SK-N-SH (cell line): ENCODE measurements at regions not wholly inside any gene's neighbourhood (a gene's known extent, or its start where the extent isn't known, plus 50 kb on each side); places are given as distances from the start of the nearest gene placed in this dataset.

ENCODE experiments used
- EP300 ChIP-seq, 2 experiments: IDR thresholded peaks; 2 replicates each; pipeline versions ENCODE4 v1.4.0 to v1.6.1; 2012; ENCODE audit warnings: borderline replicate concordance in 1 of 2, low read depth in 1 of 2, low read length in 1 of 2
- EZH2phosphoT487 ChIP-seq: fragments of 200-600 bp; sonication (generic); IDR thresholded peaks from 2 replicates; pipeline ENCODE4 v1.6.1; 2017; ENCODE audit warnings: low read depth, mixed run types, mild to moderate bottlenecking, antibody characterized with exemption, moderate library complexity, borderline replicate concordance
- FOXJ3 ChIP-seq: sonication (generic); formaldehyde crosslinking; IDR thresholded peaks from 2 replicates; pipeline ENCODE4 v1.5.1; 2020; ENCODE audit warnings: mild to moderate bottlenecking, missing genetic modification reagents
- GABPA ChIP-seq: IDR thresholded peaks from 2 replicates; pipeline ENCODE4 v1.4.0; 2012; ENCODE audit warnings: low read depth, mild to moderate bottlenecking
- JUND ChIP-seq: IDR thresholded peaks from 2 replicates; pipeline ENCODE4 v1.4.0; 2012
- POLR2AphosphoS5 ChIP-seq: IDR thresholded peaks from 2 replicates; pipeline ENCODE4 v1.6.1; 2012; ENCODE audit warnings: low read depth, low read length
- SIN3A ChIP-seq: IDR thresholded peaks from 2 replicates; pipeline ENCODE4 v1.6.1; 2012; ENCODE audit warnings: low read depth, mild to moderate bottlenecking, low read length, moderate library complexity, borderline replicate concordance
- YY1 ChIP-seq: IDR thresholded peaks from 2 replicates; pipeline ENCODE4 v1.4.0; 2012; ENCODE audit warnings: low read depth, mild to moderate bottlenecking
- TF ChIP-seq, protein P1 (sequence below): IDR thresholded peaks from 2 replicates; pipeline ENCODE4 v1.6.1; 2012; ENCODE audit warnings: mild to moderate bottlenecking, low read depth, low read length, moderate library complexity
- TF ChIP-seq, protein P2 (sequence below): fragments of 200-600 bp; sonication (generic); IDR thresholded peaks from 2 replicates; pipeline ENCODE4 v1.6.1; 2017; ENCODE audit warnings: antibody characterized with exemption, mild to moderate bottlenecking, moderate library complexity
- TF ChIP-seq, protein P3 (sequence below): IDR thresholded peaks from 2 replicates; pipeline ENCODE4 v1.4.0; 2012; ENCODE audit warnings: low read depth, borderline replicate concordance
- TF ChIP-seq, protein P4 (sequence below): IDR thresholded peaks from 2 replicates; pipeline ENCODE4 v1.4.0; 2012; ENCODE audit warnings: low read depth, borderline replicate concordance
- TF ChIP-seq, protein P5 (sequence below): IDR thresholded peaks from 2 replicates; pipeline ENCODE4; 2012

DNA sequence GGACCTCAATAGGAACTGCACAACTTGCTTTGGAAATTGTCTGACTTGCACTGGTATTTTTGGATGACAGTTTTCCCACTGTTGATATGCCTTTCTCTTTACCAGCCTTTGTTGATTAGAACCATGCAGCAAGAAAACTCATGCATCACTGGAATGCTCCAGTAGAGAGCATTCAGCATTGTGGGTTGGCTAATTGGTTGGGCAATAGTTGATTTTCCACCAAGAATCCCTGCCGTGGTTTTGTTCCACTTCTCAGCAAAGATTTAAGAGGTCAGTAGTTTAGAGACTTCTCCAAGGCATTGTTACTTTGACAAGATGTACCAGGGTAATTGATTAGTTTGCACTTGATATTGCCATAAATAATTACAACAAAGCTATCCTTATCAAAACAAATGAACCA is 260.0 kb downstream of the DHX35 start:
- TF ChIP-seq POLR2AphosphoS5 (no peak), EZH2phosphoT487 (no peak), SIN3A (no peak), EP300 (IDR thresholded peaks at IDR 0.05; ENCODE audit: borderline replicate concordance in 1 of 2, low read depth in 1 of 2, low read length in 1 of 2) (no peak), YY1 (no peak), JUND (no peak), GABPA (no peak), FOXJ3 (CRISPR knock-in tag) (no peak)
- TF ChIP-seq, protein P1, sequence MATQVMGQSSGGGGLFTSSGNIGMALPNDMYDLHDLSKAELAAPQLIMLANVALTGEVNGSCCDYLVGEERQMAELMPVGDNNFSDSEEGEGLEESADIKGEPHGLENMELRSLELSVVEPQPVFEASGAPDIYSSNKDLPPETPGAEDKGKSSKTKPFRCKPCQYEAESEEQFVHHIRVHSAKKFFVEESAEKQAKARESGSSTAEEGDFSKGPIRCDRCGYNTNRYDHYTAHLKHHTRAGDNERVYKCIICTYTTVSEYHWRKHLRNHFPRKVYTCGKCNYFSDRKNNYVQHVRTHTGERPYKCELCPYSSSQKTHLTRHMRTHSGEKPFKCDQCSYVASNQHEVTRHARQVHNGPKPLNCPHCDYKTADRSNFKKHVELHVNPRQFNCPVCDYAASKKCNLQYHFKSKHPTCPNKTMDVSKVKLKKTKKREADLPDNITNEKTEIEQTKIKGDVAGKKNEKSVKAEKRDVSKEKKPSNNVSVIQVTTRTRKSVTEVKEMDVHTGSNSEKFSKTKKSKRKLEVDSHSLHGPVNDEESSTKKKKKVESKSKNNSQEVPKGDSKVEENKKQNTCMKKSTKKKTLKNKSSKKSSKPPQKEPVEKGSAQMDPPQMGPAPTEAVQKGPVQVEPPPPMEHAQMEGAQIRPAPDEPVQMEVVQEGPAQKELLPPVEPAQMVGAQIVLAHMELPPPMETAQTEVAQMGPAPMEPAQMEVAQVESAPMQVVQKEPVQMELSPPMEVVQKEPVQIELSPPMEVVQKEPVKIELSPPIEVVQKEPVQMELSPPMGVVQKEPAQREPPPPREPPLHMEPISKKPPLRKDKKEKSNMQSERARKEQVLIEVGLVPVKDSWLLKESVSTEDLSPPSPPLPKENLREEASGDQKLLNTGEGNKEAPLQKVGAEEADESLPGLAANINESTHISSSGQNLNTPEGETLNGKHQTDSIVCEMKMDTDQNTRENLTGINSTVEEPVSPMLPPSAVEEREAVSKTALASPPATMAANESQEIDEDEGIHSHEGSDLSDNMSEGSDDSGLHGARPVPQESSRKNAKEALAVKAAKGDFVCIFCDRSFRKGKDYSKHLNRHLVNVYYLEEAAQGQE: no peak
- TF ChIP-seq, protein P2, sequence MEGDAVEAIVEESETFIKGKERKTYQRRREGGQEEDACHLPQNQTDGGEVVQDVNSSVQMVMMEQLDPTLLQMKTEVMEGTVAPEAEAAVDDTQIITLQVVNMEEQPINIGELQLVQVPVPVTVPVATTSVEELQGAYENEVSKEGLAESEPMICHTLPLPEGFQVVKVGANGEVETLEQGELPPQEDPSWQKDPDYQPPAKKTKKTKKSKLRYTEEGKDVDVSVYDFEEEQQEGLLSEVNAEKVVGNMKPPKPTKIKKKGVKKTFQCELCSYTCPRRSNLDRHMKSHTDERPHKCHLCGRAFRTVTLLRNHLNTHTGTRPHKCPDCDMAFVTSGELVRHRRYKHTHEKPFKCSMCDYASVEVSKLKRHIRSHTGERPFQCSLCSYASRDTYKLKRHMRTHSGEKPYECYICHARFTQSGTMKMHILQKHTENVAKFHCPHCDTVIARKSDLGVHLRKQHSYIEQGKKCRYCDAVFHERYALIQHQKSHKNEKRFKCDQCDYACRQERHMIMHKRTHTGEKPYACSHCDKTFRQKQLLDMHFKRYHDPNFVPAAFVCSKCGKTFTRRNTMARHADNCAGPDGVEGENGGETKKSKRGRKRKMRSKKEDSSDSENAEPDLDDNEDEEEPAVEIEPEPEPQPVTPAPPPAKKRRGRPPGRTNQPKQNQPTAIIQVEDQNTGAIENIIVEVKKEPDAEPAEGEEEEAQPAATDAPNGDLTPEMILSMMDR: no peak
- TF ChIP-seq, protein P3, sequence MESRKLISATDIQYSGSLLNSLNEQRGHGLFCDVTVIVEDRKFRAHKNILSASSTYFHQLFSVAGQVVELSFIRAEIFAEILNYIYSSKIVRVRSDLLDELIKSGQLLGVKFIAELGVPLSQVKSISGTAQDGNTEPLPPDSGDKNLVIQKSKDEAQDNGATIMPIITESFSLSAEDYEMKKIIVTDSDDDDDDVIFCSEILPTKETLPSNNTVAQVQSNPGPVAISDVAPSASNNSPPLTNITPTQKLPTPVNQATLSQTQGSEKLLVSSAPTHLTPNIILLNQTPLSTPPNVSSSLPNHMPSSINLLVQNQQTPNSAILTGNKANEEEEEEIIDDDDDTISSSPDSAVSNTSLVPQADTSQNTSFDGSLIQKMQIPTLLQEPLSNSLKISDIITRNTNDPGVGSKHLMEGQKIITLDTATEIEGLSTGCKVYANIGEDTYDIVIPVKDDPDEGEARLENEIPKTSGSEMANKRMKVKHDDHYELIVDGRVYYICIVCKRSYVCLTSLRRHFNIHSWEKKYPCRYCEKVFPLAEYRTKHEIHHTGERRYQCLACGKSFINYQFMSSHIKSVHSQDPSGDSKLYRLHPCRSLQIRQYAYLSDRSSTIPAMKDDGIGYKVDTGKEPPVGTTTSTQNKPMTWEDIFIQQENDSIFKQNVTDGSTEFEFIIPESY: no peak
- TF ChIP-seq, protein P4, sequence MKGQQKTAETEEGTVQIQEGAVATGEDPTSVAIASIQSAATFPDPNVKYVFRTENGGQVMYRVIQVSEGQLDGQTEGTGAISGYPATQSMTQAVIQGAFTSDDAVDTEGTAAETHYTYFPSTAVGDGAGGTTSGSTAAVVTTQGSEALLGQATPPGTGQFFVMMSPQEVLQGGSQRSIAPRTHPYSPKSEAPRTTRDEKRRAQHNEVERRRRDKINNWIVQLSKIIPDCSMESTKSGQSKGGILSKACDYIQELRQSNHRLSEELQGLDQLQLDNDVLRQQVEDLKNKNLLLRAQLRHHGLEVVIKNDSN: no peak
- TF ChIP-seq, protein P5, sequence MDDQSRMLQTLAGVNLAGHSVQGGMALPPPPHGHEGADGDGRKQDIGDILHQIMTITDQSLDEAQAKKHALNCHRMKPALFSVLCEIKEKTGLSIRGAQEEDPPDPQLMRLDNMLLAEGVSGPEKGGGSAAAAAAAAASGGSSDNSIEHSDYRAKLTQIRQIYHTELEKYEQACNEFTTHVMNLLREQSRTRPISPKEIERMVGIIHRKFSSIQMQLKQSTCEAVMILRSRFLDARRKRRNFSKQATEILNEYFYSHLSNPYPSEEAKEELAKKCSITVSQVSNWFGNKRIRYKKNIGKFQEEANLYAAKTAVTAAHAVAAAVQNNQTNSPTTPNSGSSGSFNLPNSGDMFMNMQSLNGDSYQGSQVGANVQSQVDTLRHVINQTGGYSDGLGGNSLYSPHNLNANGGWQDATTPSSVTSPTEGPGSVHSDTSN: no peak
